Neuronal stem cell (in vitro differentiated cells): ENCODE measurements at regions not wholly inside any gene's neighbourhood (a gene's known extent, or its start where the extent isn't known, plus 50 kb on each side); places are given as distances from the start of the nearest gene placed in this dataset.
A peak's percentile ranks its signal among the peaks of the same experiment; 100 is the strongest.

ENCODE experiments used
- DNase-seq: peaks from one replicate; pipeline ENCODE4 v3.0.0-alpha.2; 2013; ENCODE audit warnings: low spot score
- H2AFZ ChIP-seq: one replicate; pipeline ENCODE4 v1.6.1; 2013; ENCODE audit warnings: mild to moderate bottlenecking, low read length, inconsistent platforms
- H2AK5ac ChIP-seq: 2 replicates; pipeline ENCODE4 v1.6.1; 2013; ENCODE audit warnings: low read depth, mild to moderate bottlenecking, inconsistent platforms, low read length, moderate library complexity, mixed read lengths
- H2BK120ac ChIP-seq: 2 replicates; pipeline ENCODE4 v1.6.1; 2013; ENCODE audit warnings: low read depth, mild to moderate bottlenecking, inconsistent platforms, low read length, moderate library complexity, mixed read lengths
- H2BK12ac ChIP-seq: one replicate; pipeline ENCODE4 v1.6.1; 2013; ENCODE audit warnings: low read length, inconsistent platforms
- H2BK15ac ChIP-seq: 2 replicates; pipeline ENCODE4 v1.6.1; 2013; ENCODE audit warnings: mild to moderate bottlenecking, low read length, inconsistent platforms, mixed read lengths
- H2BK5ac ChIP-seq: one replicate; pipeline ENCODE4 v1.6.1; 2013; ENCODE audit warnings: inconsistent platforms, mild to moderate bottlenecking, low read length, moderate library complexity
- H3K14ac ChIP-seq: one replicate; pipeline ENCODE4 v1.6.1; 2013; ENCODE audit warnings: low read length, inconsistent platforms
- H3K18ac ChIP-seq: 2 replicates; pipeline ENCODE4 v1.6.1; 2013; ENCODE audit warnings: low read length, inconsistent platforms
- H3K23ac ChIP-seq: 2 replicates; pipeline ENCODE4 v1.6.1; 2013; ENCODE audit warnings: low read depth, mild to moderate bottlenecking, mixed read lengths, low read length, inconsistent platforms; ENCODE audit not compliant: poor library complexity
- H3K27ac ChIP-seq: replicated peaks from 3 replicates; pipeline ENCODE4 v1.5.1; 2013; ENCODE audit warnings: low read length, inconsistent platforms
- H3K27me3 ChIP-seq, 3 experiments: 2 replicates each; pipeline ENCODE4 v1.6.1; 2013; ENCODE audit warnings: low read length in 3 of 3, mild to moderate bottlenecking in 2 of 3, inconsistent platforms in 1 of 3, low read depth in 1 of 3, mixed read lengths in 1 of 3, moderate library complexity in 1 of 3; ENCODE audit not compliant: control insufficient read depth in 3 of 3, insufficient read depth in 3 of 3
- H3K36me3 ChIP-seq, 2 donors: replicated peaks in 1 of 2; 2 replicates each; pipeline ENCODE4 v1.6.1; 2013; ENCODE audit warnings: low read length in 2 of 2; ENCODE audit not compliant: control insufficient read depth in 2 of 2, insufficient read depth in 2 of 2
- H3K4ac ChIP-seq: 2 replicates; pipeline ENCODE4 v1.6.1; 2013; ENCODE audit warnings: inconsistent platforms, mild to moderate bottlenecking, low read length, moderate library complexity
- H3K4me1 ChIP-seq, 2 donors: 1 replicate in 1 of 2; 2 replicates in 1 of 2; pipeline ENCODE4 v1.6.1; 2013; ENCODE audit warnings: low read length in 2 of 2, low read depth in 1 of 2; ENCODE audit not compliant: control insufficient read depth in 2 of 2, insufficient read depth in 1 of 2
- H3K4me2 ChIP-seq: one replicate; pipeline ENCODE4 v1.6.1; 2013; ENCODE audit warnings: mild to moderate bottlenecking, low read length, inconsistent platforms; ENCODE audit not compliant: insufficient read depth, poor library complexity, severe bottlenecking
- H3K4me3 ChIP-seq, 2 donors: 2 replicates each; pipeline ENCODE4 v1.5.1; 2013; ENCODE audit warnings: low read length in 2 of 2, mild to moderate bottlenecking in 2 of 2, inconsistent platforms in 1 of 2, moderate library complexity in 1 of 2
- H3K79me1 ChIP-seq: one replicate; pipeline ENCODE4 v1.6.1; 2013; ENCODE audit warnings: low read depth, mild to moderate bottlenecking, inconsistent platforms, low read length, moderate library complexity
- H3K9ac ChIP-seq: one replicate; pipeline ENCODE4 v1.6.1; 2013; ENCODE audit warnings: mild to moderate bottlenecking, low read depth, low read length, inconsistent platforms; ENCODE audit not compliant: poor library complexity
- H3K9me3 ChIP-seq, 2 donors: replicated peaks in 1 of 2; 2 replicates each; pipeline versions ENCODE3 to v1.6.1; 2013; ENCODE audit warnings: low read length in 2 of 2, mild to moderate bottlenecking in 2 of 2, inconsistent platforms in 1 of 2, low read depth in 1 of 2, mixed read lengths in 1 of 2, moderate library complexity in 1 of 2; ENCODE audit not compliant: control insufficient read depth in 2 of 2, insufficient read depth in 1 of 2
- H4K8ac ChIP-seq: one replicate; pipeline ENCODE4 v1.6.1; 2013; ENCODE audit warnings: low read depth, mild to moderate bottlenecking, inconsistent platforms, low read length, moderate library complexity
- H4K91ac ChIP-seq: one replicate; pipeline ENCODE4 v1.6.1; 2013; ENCODE audit warnings: low read length, low read depth, mild to moderate bottlenecking, inconsistent platforms; ENCODE audit not compliant: poor library complexity
- WGBS, 2 donors: extraction: QIAGEN DNeasy Blood & Tissue Kit; methylation state at CpG; one replicate each; pipeline ENCODE4 v1.1.7; 2013; ENCODE audit warnings: missing lambda C conversion rate in 2 of 2, mixed read lengths in 1 of 2; ENCODE audit not compliant: insufficient read length in 2 of 2, insufficient replicate concordance in 1 of 2; ENCODE audit errors: extremely low coverage in 2 of 2; 5-methylcytosine and 5-hydroxymethylcytosine counted together

GRCh38 chr6:119922814-119923213, 573.3 kb upstream of the MAN1A1 start:
- H3K79me1 ChIP-seq = no peaks in the 10 kb centered on the region
- no peak for DNase-seq
- no peak overlapping the region for H3K27ac ChIP-seq
- no peak overlapping the region for H2BK12ac ChIP-seq
- no peak overlapping the region for H2BK15ac ChIP-seq
- H4K8ac ChIP-seq = no peak overlapping the region
- no peak overlapping the region for H3K14ac ChIP-seq
- H2BK120ac ChIP-seq = no peak overlapping the region
- no peak overlapping the region for H2AFZ ChIP-seq
- no peak overlapping the region for H4K91ac ChIP-seq
- no peak overlapping the region for H3K18ac ChIP-seq
- no CpG with 5 or more reads among the region's 2 CpGs for WGBS, 2 donors
- no peaks in the 10 kb centered on the region for H3K4me1 ChIP-seq
- H3K9ac ChIP-seq = no peak overlapping the region
- H3K4me2 ChIP-seq = no peak overlapping the region
- H3K9me3 ChIP-seq = peaks cover 0 to 12% of the 10 kb centered on the region in 2 donors
- H3K4me3 ChIP-seq = no peak overlapping the region
- H3K27me3 ChIP-seq = no peaks in the 10 kb centered on the region
- no peak overlapping the region for H3K23ac ChIP-seq
- no peaks in the 10 kb centered on the region for H3K36me3 ChIP-seq
- no peak overlapping the region for H3K4ac ChIP-seq
- H2BK5ac ChIP-seq = no peak overlapping the region
- no peak overlapping the region for H2AK5ac ChIP-seq

DNA sequence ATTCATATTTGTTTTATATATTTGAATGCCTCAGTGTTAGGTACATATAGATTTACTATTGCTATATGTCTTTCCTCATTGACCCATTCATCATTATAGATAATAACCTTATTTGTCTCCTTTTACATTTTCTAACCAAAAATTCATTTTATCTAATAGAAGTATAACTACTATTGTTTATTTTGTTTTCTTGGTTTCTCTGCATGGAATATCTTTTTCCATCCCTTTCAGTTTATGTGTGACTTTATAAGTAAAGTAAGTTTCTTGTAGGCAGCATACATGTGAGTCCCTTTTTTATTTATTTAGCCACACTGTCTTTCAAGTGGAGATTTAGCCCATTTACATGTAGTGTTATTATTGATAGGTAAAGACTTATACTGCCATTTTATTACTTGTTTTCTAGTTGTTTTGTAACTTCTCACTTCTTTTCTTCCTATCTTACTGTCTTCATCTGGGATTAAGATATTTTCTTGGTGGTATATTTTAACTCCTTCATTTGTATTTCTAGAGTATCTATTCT, 572.0 kb upstream of the MAN1A1 start:
- H3K27me3 ChIP-seq = no peaks in the 10 kb centered on the region
- no peak overlapping the region for H3K14ac ChIP-seq
- no peak overlapping the region for H2BK120ac ChIP-seq
- H3K27ac ChIP-seq = no peak overlapping the region
- no peak overlapping the region for H3K4me2 ChIP-seq
- no peak for DNase-seq
- no peak overlapping the region for H2BK15ac ChIP-seq
- no peaks in the 10 kb centered on the region for H3K36me3 ChIP-seq
- H3K23ac ChIP-seq = no peak overlapping the region
- H3K18ac ChIP-seq = no peak overlapping the region
- no peaks in the 10 kb centered on the region for H3K79me1 ChIP-seq
- H2AFZ ChIP-seq = no peak overlapping the region
- peaks cover 0 to 12% of the 10 kb centered on the region in 2 donors for H3K9me3 ChIP-seq
- no peak overlapping the region for H3K4me3 ChIP-seq
- no peak overlapping the region for H4K8ac ChIP-seq
- H2AK5ac ChIP-seq = no peak overlapping the region
- H2BK5ac ChIP-seq = no peak overlapping the region
- H3K4ac ChIP-seq = no peak overlapping the region
- no peak overlapping the region for H3K9ac ChIP-seq
- no peaks in the 10 kb centered on the region for H3K4me1 ChIP-seq
- H2BK12ac ChIP-seq = no peak overlapping the region
- no peak overlapping the region for H4K91ac ChIP-seq

- H2AK5ac ChIP-seq = no peak overlapping the region
- H3K4me3 ChIP-seq = no peak overlapping the region
- H4K8ac ChIP-seq = no peak overlapping the region
- no peak overlapping the region for H2AFZ ChIP-seq
- no peaks in the 10 kb centered on the region for H3K27me3 ChIP-seq
- no peaks in the 10 kb centered on the region for H3K4me1 ChIP-seq
- H3K9ac ChIP-seq = no peak overlapping the region
- no peaks in the 10 kb centered on the region for H3K79me1 ChIP-seq
- no peak overlapping the region for H2BK5ac ChIP-seq
- H4K91ac ChIP-seq = no peak overlapping the region
- no peak overlapping the region for H2BK12ac ChIP-seq
- no peak overlapping the region for H2BK15ac ChIP-seq
- peaks cover 0 to 1% of the 10 kb centered on the region in 2 donors for H3K9me3 ChIP-seq
- no peak overlapping the region for H3K4me2 ChIP-seq
- DNase-seq = no peak
- H3K14ac ChIP-seq = no peak overlapping the region
- no peak overlapping the region for H3K18ac ChIP-seq
- no peak overlapping the region for H3K4ac ChIP-seq
- H3K23ac ChIP-seq = no peak overlapping the region
- H3K36me3 ChIP-seq = no peaks in the 10 kb centered on the region
- no peak overlapping the region for H2BK120ac ChIP-seq
- H3K27ac ChIP-seq = no peak overlapping the region
- no CpG with 5 or more reads among the region's 1 CpG for WGBS, 2 donors
These were observed 567.6 kb upstream of the MAN1A1 start for GRCh38 chr6:119917186-119917585.

DNA sequence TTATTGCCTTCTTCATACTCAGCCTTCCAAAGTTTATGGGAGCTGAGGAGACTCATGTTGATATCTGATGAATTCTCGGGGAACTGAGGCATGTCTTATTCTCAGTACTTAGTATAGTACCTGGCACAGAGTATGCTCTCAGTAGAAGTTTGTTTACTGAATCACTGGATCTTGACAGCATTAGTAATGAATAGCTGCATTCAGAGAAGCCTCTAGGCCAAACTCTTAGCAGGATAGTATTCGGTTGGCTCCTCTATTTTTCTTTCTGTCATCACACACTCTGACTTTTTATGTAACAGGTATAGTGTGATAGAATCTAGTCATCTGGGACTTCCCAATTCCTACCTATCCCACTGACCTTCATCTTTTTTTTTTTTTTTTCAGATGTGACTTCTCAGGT, 566.4 kb upstream of the MAN1A1 start:
- H2BK12ac ChIP-seq = no peak overlapping the region
- no peak overlapping the region for H3K27ac ChIP-seq
- no peak overlapping the region for H2AK5ac ChIP-seq
- H3K4me3 ChIP-seq = no peak overlapping the region
- no peak overlapping the region for H3K4me2 ChIP-seq
- H3K18ac ChIP-seq = no peak overlapping the region
- H3K4ac ChIP-seq = no peak overlapping the region
- no peaks in the 10 kb centered on the region for H3K79me1 ChIP-seq
- WGBS, 2 donors = no CpG with 5 or more reads among the region's 2 CpGs
- no peak overlapping the region for H2BK120ac ChIP-seq
- H2BK15ac ChIP-seq = no peak overlapping the region
- no peak overlapping the region for H3K9ac ChIP-seq
- no peaks in the 10 kb centered on the region for H3K4me1 ChIP-seq
- H4K91ac ChIP-seq = no peak overlapping the region
- H2AFZ ChIP-seq = no peak overlapping the region
- H4K8ac ChIP-seq = no peak overlapping the region
- H3K36me3 ChIP-seq = no peaks in the 10 kb centered on the region
- H3K14ac ChIP-seq = peak overlapping the region; percentile 21
- no peak for DNase-seq
- no peaks in the 10 kb centered on the region for H3K27me3 ChIP-seq
- H2BK5ac ChIP-seq = no peak overlapping the region
- peaks cover 0 to 1% of the 10 kb centered on the region in 2 donors for H3K9me3 ChIP-seq
- H3K23ac ChIP-seq = no peak overlapping the region
